NCI-H2081 treated with DMSO at 0.1 percent for 48 hours (cell line): ENCODE measurements at regions not wholly inside any gene's neighbourhood (a gene's known extent, or its start where the extent isn't known, plus 50 kb on each side); places are given as distances from the start of the nearest gene placed in this dataset.

ENCODE experiments used
- DNase-seq: peaks from one replicate; lab custom pipeline; 2025; lab: John Stamatoyannopoulos, UW

GRCh38 chr4:128483816-128484215 is 196.2 kb upstream of the PGRMC2 start:
- DNase-seq: no peak

GRCh38 chr4:128483041-128483440 is 195.4 kb upstream of the PGRMC2 start:
- DNase-seq: no peak

- DNase-seq: no peak
Measured at GRCh38 chr4:128481752-128482480, 194.3 kb upstream of the PGRMC2 start.

GRCh38 chr4:128480945-128481344 is 193.3 kb upstream of the PGRMC2 start:
- no peak for DNase-seq

GRCh38 chr4:128477540-128477939 is 189.9 kb upstream of the PGRMC2 start:
- DNase-seq: no peak

- no peak for DNase-seq
Measured at GRCh38 chr4:128475597-128475996, 188.0 kb upstream of the PGRMC2 start.

GRCh38 chr4:128471576-128471975 is 184.0 kb upstream of the PGRMC2 start:
- no peak for DNase-seq

GRCh38 chr4:128470492-128471053 is 183.0 kb upstream of the PGRMC2 start:
- DNase-seq: no peak

GRCh38 chr4:128468123-128468989 is 180.7 kb upstream of the PGRMC2 start:
- no peak for DNase-seq

- DNase-seq: no peak
Measured at GRCh38 chr4:128465523-128465922, 177.9 kb upstream of the PGRMC2 start.

GRCh38 chr4:128463006-128463405 is 175.4 kb upstream of the PGRMC2 start:
- no peak for DNase-seq

- DNase-seq: no peak
Measured at GRCh38 chr4:128462103-128462783, 174.6 kb upstream of the PGRMC2 start.

GRCh38 chr4:128461291-128462102 is 173.9 kb upstream of the PGRMC2 start:
- no peak for DNase-seq

- no peak for DNase-seq
Measured at GRCh38 chr4:128459547-128459946, 171.9 kb upstream of the PGRMC2 start.

GRCh38 chr4:128458816-128459215 is 171.2 kb upstream of the PGRMC2 start:
- no peak for DNase-seq

- DNase-seq: no peak
Measured at GRCh38 chr4:128457726-128458125, 170.1 kb upstream of the PGRMC2 start.

- no peak for DNase-seq
Measured at GRCh38 chr4:128456171-128456570, 168.6 kb upstream of the PGRMC2 start.

GRCh38 chr4:128455480-128455879 is 167.9 kb upstream of the PGRMC2 start:
- DNase-seq: no peak

GRCh38 chr4:128454881-128455280 is 167.3 kb upstream of the PGRMC2 start:
- no peak for DNase-seq

GRCh38 chr4:128454281-128454871 is 166.8 kb upstream of the PGRMC2 start:
- DNase-seq: peak; percentile 67

GRCh38 chr4:128452415-128452814 is 164.8 kb upstream of the PGRMC2 start:
- no peak for DNase-seq
